Heart left ventricle (tissue), 16 donors: ENCODE measurements at regions not wholly inside any gene's neighbourhood (a gene's known extent, or its start where the extent isn't known, plus 50 kb on each side); places are given as distances from the start of the nearest gene placed in this dataset.
A peak's percentile ranks its signal among the peaks of the same experiment; 100 is the strongest.

Experiments used
- ATAC-seq, 4 donors: fragments of 200-7000 bp; cut with Tn5 transposase; one replicate each; pipeline ENCODE4 v1.9.1; 2020 to 2022; ENCODE audit warnings: moderate library complexity in 4 of 4, mild to moderate bottlenecking in 3 of 4, moderate number of reproducible peaks in 1 of 4
- DNase-seq, 5 donors: peaks; one replicate each; pipeline ENCODE4 v3.0.0-alpha.2; 2020
- H3K27ac ChIP-seq, 12 donors: fragments of 200-600 bp; sonication (generic) in 4 of 12; one replicate each; pipeline versions ENCODE4 v1.5.0 to v1.8.0; 2016 to 2022; ENCODE audit warnings: mild to moderate bottlenecking in 2 of 12
- H3K27me3 ChIP-seq, 9 donors: fragments of 200-600 bp; sonication (generic) in 2 of 9; one replicate each; pipeline versions ENCODE4 v1.5.1 to v1.8.0; 2016 to 2022; ENCODE audit warnings: mild to moderate bottlenecking in 3 of 9
- H3K36me3 ChIP-seq, 9 donors: fragments of 200-600 bp; sonication (generic) in 2 of 9; one replicate each; pipeline versions ENCODE4 v1.5.0 to v1.8.0; 2018 to 2022; ENCODE audit warnings: mild to moderate bottlenecking in 2 of 9
- H3K4me1 ChIP-seq, 12 donors: fragments of 200-600 bp; sonication (generic) in 4 of 12; one replicate each; pipeline versions ENCODE4 v1.5.0 to v1.8.0; 2016 to 2022; ENCODE audit warnings: mild to moderate bottlenecking in 3 of 12
- H3K4me3 ChIP-seq, 12 donors: fragments of 200-600 bp; sonication (generic) in 4 of 12; one replicate each; pipeline versions ENCODE4 v1.5.0 to v1.8.0; 2017 to 2022; ENCODE audit warnings: mild to moderate bottlenecking in 9 of 12, moderate library complexity in 4 of 12
- H3K9me3 ChIP-seq, 12 donors: fragments of 200-600 bp; sonication (generic) in 4 of 12; one replicate each; pipeline versions ENCODE4 v1.5.0 to v1.8.0; 2016 to 2022; ENCODE audit warnings: mild to moderate bottlenecking in 1 of 12
- CTCF ChIP-seq, 12 donors: fragments of 200-600 bp; sonication (generic) in 4 of 12; IDR thresholded peaks; one replicate each; pipeline versions ENCODE4 v1.5.0 to v1.8.0; 2018 to 2022; ENCODE audit warnings: antibody characterized with exemption in 12 of 12, mild to moderate bottlenecking in 5 of 12
- POLR2A ChIP-seq, 2 donors: fragments of 450-650 bp; IDR thresholded peaks; one replicate each; pipeline ENCODE4 v1.6.1; 2017; ENCODE audit warnings: antibody characterized with exemption in 2 of 2, mild to moderate bottlenecking in 2 of 2, moderate library complexity in 2 of 2
- WGBS, 4 donors: extraction: QIAGEN DNeasy Blood & Tissue Kit in 2 of 4; methylation state at CpG; one replicate each; pipeline versions ENCODE4 v1.1.5 to v1.1.7; 2013 to 2018; 5-methylcytosine and 5-hydroxymethylcytosine counted together
- intact Hi-C, 10 donors: fragments of 100-400 bp; cut with DNase I; formaldehyde crosslinking; loops; one replicate each; pipeline versions ENCODE4 v1.11.1 to v1.14.2; 2022
- donor health status: ischemic (EF 13 %, LVEDD 7.1; RV severe dilation, severe dysfunction).
- donor health status: healthy with polysubstance abuse.
- donor health status: DM: no; HTN: yes; CAD: no.
- donor health status: DM: no; HTN: no; CAD: no.
- donor health status: ischemic (EF 25% LVEDD 6.9; RV normal size, moderate dysfunction).
- donor health status: ischemic (EF 25% LVEDD 5.7; RV mildly dilated, moderate dysfunction).
- donor health status: healthy.
- donor health status: DM: yes; HTN: yes; CAD: no.
- donor health status: ischemic (EF 35%, LVEDD 5.7; RV mildly dilated, moderate dysfunction).
- donor health status: nonischemic (EF 11% LVEDD 7.7; RV severe dilation, severe dysfunction).
- donor health status: DM: yes; HTN: yes; CAD: no.
- donor health status: PGD.
- donor health status: ischemic (EF 29% LVEDD 5.4; RV normal size, mild dysfunction).
- donor health status: nonischemic (EF 23%, LVEDD 6.1; RV moderate dilation, normal function).

DNA sequence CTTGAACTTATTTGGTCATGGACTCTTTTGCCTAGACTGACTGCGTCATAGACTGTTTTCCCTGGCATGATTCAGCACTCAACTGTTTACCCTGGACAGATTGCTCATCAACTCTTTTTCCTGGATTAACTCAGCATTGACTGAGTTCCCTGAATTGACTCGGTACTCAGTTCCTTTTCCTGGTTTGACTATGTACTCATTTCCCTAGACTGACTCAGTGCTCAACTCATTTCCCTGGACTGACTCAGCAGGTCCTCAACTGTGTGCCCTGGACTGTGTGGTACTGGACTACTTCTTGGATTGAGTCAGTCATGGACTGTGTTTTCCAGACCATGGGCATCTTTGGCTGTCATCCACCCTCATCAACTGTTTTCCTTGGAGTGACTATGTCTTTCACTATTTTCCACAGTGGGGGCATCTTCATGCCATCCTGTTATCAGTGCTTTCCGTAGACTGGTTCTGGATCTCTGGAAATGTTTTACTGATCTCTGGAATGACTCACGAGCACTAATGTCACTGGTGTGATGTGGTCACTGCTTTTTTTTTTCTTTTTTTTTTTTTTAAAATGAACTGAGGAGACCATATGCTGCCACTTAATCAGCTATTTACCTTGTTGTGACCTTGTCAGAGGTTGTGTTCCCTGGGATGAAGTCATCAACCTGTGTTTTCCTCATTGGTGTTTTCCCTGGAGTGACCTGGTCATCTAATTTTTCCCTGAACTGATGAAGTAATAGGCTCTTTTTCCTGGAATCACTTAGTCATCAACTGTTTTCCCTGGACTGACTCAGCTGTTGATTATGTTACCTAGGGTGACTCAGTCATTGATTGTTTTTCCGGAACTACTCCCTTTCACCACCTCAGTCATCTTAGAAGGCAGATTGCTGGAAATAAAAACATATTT is 1225.5 kb downstream of the NLGN4Y start:
- H3K27ac ChIP-seq = no peak overlapping the region

DNA sequence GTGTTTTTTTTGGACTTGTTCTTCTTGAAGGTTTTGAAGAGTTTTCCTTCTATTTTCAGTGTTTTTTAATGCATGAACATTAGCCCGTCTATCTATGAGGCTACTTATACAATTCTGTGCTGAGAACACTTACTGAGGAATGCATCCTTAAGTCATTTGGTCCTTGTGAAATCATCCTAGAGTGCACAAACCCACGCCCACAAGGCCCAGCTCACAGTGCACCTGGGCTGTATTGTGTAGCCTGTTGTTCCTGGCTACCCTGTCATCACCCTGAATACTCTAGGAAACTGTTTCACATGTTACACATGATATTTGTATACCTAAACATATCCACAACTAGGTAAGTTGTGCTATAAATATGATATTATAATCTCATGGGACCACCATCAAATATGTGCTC is 1226.7 kb downstream of the NLGN4Y start:
- Histone ChIP-seq H3K27me3 (no peaks in the 10 kb centered on the region), H3K4me3 (no peak overlapping the region), H3K4me1 (no peaks in the 10 kb centered on the region), H3K27ac (no peak overlapping the region), H3K9me3 (no peaks in the 10 kb centered on the region), H3K36me3 (no peaks in the 10 kb centered on the region)
- 62 to 69% methylated on average over 2 of the region's 2 CpGs; no CpG with 5 or more reads in 2 of the 4 donors for WGBS, 4 donors
- no peak for ATAC-seq
- intact Hi-C loops = no loop called here
- no peak for DNase-seq
- TF ChIP-seq POLR2A (IDR thresholded peaks at IDR 0.05) (no peak), CTCF (IDR thresholded peaks at IDR 0.05) (no peak)

More for the DNA sequence above, 1225.5 kb downstream of the NLGN4Y start:
- intact Hi-C loops = no loop called here
- no peaks in the 10 kb centered on the region for H3K36me3 ChIP-seq
- DNase-seq = no peak
- TF ChIP-seq CTCF (IDR thresholded peaks at IDR 0.05) (no peak), POLR2A (IDR thresholded peaks at IDR 0.05) (no peak)
- ATAC-seq = peak in 1 of 4 donors; percentile 50
- no peaks in the 10 kb centered on the region for H3K4me1 ChIP-seq
- no peaks in the 10 kb centered on the region for H3K9me3 ChIP-seq
- WGBS, 4 donors = 45 to 53% methylated on average over 5 of the region's 5 CpGs; no CpG with 5 or more reads in 2 of the 4 donors
- H3K27me3 ChIP-seq = no peaks in the 10 kb centered on the region
- no peak overlapping the region for H3K4me3 ChIP-seq

GRCh38 chrY:15756266-15756665 is 1231.9 kb downstream of the NLGN4Y start:
- DNase-seq = no peak
- Histone ChIP-seq H3K36me3 (no peaks in the 10 kb centered on the region), H3K27ac (no peak overlapping the region), H3K4me3 (no peak overlapping the region), H3K9me3 (no peaks in the 10 kb centered on the region), H3K4me1 (no peaks in the 10 kb centered on the region), H3K27me3 (no peaks in the 10 kb centered on the region)
- no peak for TF ChIP-seq CTCF (IDR thresholded peaks at IDR 0.05)
- no peak for TF ChIP-seq POLR2A (IDR thresholded peaks at IDR 0.05)
- WGBS, 4 donors = 62 to 69% methylated on average over 5 of the region's 5 CpGs; no CpG with 5 or more reads in 2 of the 4 donors
- ATAC-seq = no peak
- intact Hi-C loops = no loop called here

DNA sequence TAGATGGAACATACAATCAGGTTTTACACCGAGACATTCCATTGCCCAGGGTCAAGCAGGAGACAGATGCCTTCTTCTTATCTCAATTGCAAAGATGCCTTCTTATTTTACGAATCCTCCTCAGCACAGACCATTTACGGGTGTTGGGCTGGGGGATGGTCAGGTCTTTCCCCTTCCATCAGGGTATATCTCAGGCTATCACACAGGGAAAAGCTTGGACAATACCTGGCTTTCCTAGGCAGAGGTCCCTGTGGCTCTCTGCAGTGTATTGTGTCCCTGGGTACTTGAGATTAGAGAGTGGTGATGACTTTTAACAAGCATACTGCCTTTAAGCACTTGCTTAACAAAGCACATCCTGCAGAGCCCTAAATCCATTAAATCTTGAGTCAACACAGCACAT is 1249.2 kb downstream of the NLGN4Y start:
- 31 to 34% methylated on average over 3 of the region's 3 CpGs; no CpG with 5 or more reads in 2 of the 4 donors for whole genome bisulfite sequencing, 4 donors
- H3K4me1 ChIP-seq = no peaks in the 10 kb centered on the region
- ATAC-seq = no peak
- intact Hi-C loops = no loop called here
- no peak for DNase-seq
- no peaks in the 10 kb centered on the region for H3K36me3 ChIP-seq
- H3K9me3 ChIP-seq = no peaks in the 10 kb centered on the region
- H3K27me3 ChIP-seq = no peaks in the 10 kb centered on the region
- no peak for TF ChIP-seq CTCF (IDR thresholded peaks at IDR 0.05)
- H3K4me3 ChIP-seq = no peak overlapping the region
- no peak overlapping the region for H3K27ac ChIP-seq
